ENCODE measurements at regions not wholly inside any gene's neighbourhood (a gene's known extent, or its start where the extent isn't known, plus 50 kb on each side); places are given as distances from the start of the nearest gene placed in this dataset.

- no peak overlapping the region for H3K27ac Mint-ChIP-seq
- Histone ChIP-seq H3K4me1 (ENCODE audit: control insufficient read depth, insufficient read depth, low read length) (no peaks in the 10 kb centered on the region), H3K27ac (ENCODE audit: low read length) (no peak overlapping the region), H3K27me3 (ENCODE audit: control insufficient read depth, insufficient read depth, low read length) (peaks cover 2% of the 10 kb centered on the region), H3K4me3 (ENCODE audit: low read length) (no peak overlapping the region), H3K9me3 (ENCODE audit: control insufficient read depth, insufficient read depth, low read length) (no peaks in the 10 kb centered on the region), H3K36me3 (ENCODE audit: control insufficient read depth, insufficient read depth, low read length) (no peaks in the 10 kb centered on the region)
- no peak for TF ChIP-seq CTCF (IDR thresholded peaks at IDR 0.05)
- DNase-seq = no peak
- no peaks in the 10 kb centered on the region for H3K9me3 Mint-ChIP-seq
- no peaks in the 10 kb centered on the region for H3K4me1 Mint-ChIP-seq
- no peak overlapping the region for H3K4me3 Mint-ChIP-seq
- intact Hi-C loops (cut with micrococcal nuclease) = no loop called here
- WGBS (ENCODE audit: insufficient coverage) = 64% methylated on average over 6 of the region's 7 CpGs
- ATAC-seq = no peak
- H3K27me3 Mint-ChIP-seq (ENCODE audit: low read depth in 2 of 2) = peaks cover 15 to 64% of the 10 kb centered on the region in 2 donors
- H3K36me3 Mint-ChIP-seq = no peaks in the 10 kb centered on the region
These were observed 209.7 kb downstream of the TEX36 start for GRCh38 chr10:125473143-125473793.

DNA sequence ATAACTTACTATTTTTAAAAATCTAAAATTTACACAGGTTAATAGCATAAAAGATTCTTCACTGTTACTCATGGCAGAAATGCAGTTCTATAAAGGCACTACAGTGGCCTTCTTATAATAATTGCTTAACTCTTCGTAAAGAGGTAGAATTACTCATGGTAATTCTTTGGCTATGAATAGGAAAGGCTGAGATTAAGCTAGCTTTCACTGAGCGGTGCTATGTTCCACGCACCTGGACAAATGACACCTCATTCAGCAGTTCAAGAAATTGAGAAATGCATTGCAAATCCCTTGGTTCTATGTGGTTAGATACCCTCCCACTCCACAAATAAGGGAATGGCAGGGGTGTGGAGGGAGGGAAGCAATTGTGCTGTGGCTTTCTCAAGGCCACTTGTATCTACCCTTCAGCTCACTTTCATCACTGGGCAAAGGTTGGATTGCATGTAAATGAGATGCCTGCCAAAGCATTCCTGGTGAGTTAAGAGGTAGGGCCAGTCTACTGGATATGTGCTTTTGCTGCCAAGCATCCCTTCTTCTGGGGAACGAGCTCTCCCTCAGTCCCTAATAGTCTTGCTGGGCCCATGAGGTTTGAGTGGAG, 210.9 kb downstream of the TEX36 start:
- Histone ChIP-seq H3K36me3 (ENCODE audit: control insufficient read depth, insufficient read depth, low read length) (no peaks in the 10 kb centered on the region), H3K9me3 (ENCODE audit: control insufficient read depth, insufficient read depth, low read length) (no peaks in the 10 kb centered on the region), H3K27me3 (ENCODE audit: control insufficient read depth, insufficient read depth, low read length) (peaks cover 2% of the 10 kb centered on the region), H3K4me1 (ENCODE audit: control insufficient read depth, insufficient read depth, low read length) (no peaks in the 10 kb centered on the region), H3K4me3 (ENCODE audit: low read length) (no peak overlapping the region), H3K27ac (ENCODE audit: low read length) (no peak overlapping the region)
- intact Hi-C loops (cut with micrococcal nuclease) = no loop called here
- no peak for TF ChIP-seq CTCF (IDR thresholded peaks at IDR 0.05)
- ATAC-seq (no peak), DNase-seq (no peak)
- Mint-ChIP-seq H3K27ac (no peak overlapping the region), H3K36me3 (no peaks in the 10 kb centered on the region), H3K4me1 (no peaks in the 10 kb centered on the region), H3K27me3 (ENCODE audit: low read depth in 2 of 2) (peaks cover 20 to 67% of the 10 kb centered on the region in 2 donors), H3K4me3 (no peak overlapping the region), H3K9me3 (no peaks in the 10 kb centered on the region)
- WGBS (ENCODE audit: insufficient coverage) = 87% methylated on average over 4 of the region's 4 CpGs

DNA sequence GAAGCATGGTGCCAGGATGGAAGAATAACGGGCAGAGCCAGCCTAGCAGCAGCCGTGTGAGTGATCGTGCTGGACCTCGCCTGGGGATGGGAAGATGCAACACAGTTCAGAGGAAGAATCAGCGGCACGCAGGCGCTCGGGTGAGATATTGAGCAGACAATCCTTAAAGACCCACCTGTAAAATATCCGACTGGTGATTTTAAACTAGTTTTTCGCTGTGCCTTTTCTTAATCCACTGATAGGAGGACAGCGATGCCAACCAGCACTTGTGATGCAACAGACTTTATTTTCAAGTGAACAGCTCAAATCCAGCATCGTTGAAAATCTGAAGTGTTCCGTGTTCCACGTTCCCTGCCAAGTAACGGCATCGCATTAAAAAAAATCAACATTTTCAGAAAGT, 214.7 kb downstream of the TEX36 start:
- no peaks in the 10 kb centered on the region for H3K27me3 ChIP-seq (ENCODE audit: control insufficient read depth, insufficient read depth, low read length)
- H3K9me3 Mint-ChIP-seq = no peaks in the 10 kb centered on the region
- H3K27ac Mint-ChIP-seq = no peak overlapping the region
- no peak overlapping the region for H3K27ac ChIP-seq (ENCODE audit: low read length)
- H3K4me3 Mint-ChIP-seq = no peak overlapping the region
- H3K36me3 Mint-ChIP-seq = no peaks in the 10 kb centered on the region
- H3K4me1 Mint-ChIP-seq = no peaks in the 10 kb centered on the region
- DNase-seq = no peak
- peaks cover 20 to 75% of the 10 kb centered on the region in 2 donors for H3K27me3 Mint-ChIP-seq (ENCODE audit: low read depth in 2 of 2)
- no peak for TF ChIP-seq CTCF (IDR thresholded peaks at IDR 0.05)
- no peak overlapping the region for H3K4me3 ChIP-seq (ENCODE audit: low read length)
- WGBS (ENCODE audit: insufficient coverage) = 93% methylated on average over 16 of the region's 16 CpGs
- H3K36me3 ChIP-seq (ENCODE audit: control insufficient read depth, insufficient read depth, low read length) = no peaks in the 10 kb centered on the region
- H3K9me3 ChIP-seq (ENCODE audit: control insufficient read depth, insufficient read depth, low read length) = no peaks in the 10 kb centered on the region
- H3K4me1 ChIP-seq (ENCODE audit: control insufficient read depth, insufficient read depth, low read length) = no peaks in the 10 kb centered on the region
- no peak for ATAC-seq
- intact Hi-C loops (cut with micrococcal nuclease) = no loop called here

GRCh38 chr10:125466685-125467084, 216.3 kb downstream of the TEX36 start:
- ATAC-seq (no peak), DNase-seq (no peak)
- H3K9me3 Mint-ChIP-seq = no peaks in the 10 kb centered on the region
- no peaks in the 10 kb centered on the region for H3K4me1 Mint-ChIP-seq
- Histone ChIP-seq H3K4me3 (ENCODE audit: low read length) (no peak overlapping the region), H3K27me3 (ENCODE audit: control insufficient read depth, insufficient read depth, low read length) (no peaks in the 10 kb centered on the region), H3K4me1 (ENCODE audit: control insufficient read depth, insufficient read depth, low read length) (no peaks in the 10 kb centered on the region), H3K27ac (ENCODE audit: low read length) (no peak overlapping the region), H3K36me3 (ENCODE audit: control insufficient read depth, insufficient read depth, low read length) (no peaks in the 10 kb centered on the region), H3K9me3 (ENCODE audit: control insufficient read depth, insufficient read depth, low read length) (no peaks in the 10 kb centered on the region)
- no peak overlapping the region for H3K27ac Mint-ChIP-seq
- TF ChIP-seq CTCF (IDR thresholded peaks at IDR 0.05) = no peak
- peaks cover 21 to 67% of the 10 kb centered on the region in 2 donors for H3K27me3 Mint-ChIP-seq (ENCODE audit: low read depth in 2 of 2)
- H3K4me3 Mint-ChIP-seq = no peak overlapping the region
- H3K36me3 Mint-ChIP-seq = no peaks in the 10 kb centered on the region
- intact Hi-C loops (cut with micrococcal nuclease) = no loop called here
- no CpG with 5 or more reads among the region's 1 CpG for WGBS (ENCODE audit: insufficient coverage)
